Choroid plexus epithelial cell (primary cell): ENCODE measurements at regions not wholly inside any gene's neighbourhood (a gene's known extent, or its start where the extent isn't known, plus 50 kb on each side); places are given as distances from the start of the nearest gene placed in this dataset.

ENCODE experiments used
- DNase-seq: peaks from one replicate; pipeline ENCODE4 v3.0.0-alpha.2; 2010; ENCODE audit warnings: low read depth
- H3K4me3 ChIP-seq: 2 replicates; pipeline ENCODE4 v1.5.1; 2011; ENCODE audit warnings: low read depth, mild to moderate bottlenecking, control low read depth, low read length, moderate library complexity
- TF ChIP-seq, protein P1 (sequence below): conservative IDR thresholded peaks from 2 replicates; pipeline ENCODE4 v1.5.1; 2011; ENCODE audit warnings: low read depth, mild to moderate bottlenecking, control low read depth, inconsistent platforms, low read length, moderate library complexity

DNA sequence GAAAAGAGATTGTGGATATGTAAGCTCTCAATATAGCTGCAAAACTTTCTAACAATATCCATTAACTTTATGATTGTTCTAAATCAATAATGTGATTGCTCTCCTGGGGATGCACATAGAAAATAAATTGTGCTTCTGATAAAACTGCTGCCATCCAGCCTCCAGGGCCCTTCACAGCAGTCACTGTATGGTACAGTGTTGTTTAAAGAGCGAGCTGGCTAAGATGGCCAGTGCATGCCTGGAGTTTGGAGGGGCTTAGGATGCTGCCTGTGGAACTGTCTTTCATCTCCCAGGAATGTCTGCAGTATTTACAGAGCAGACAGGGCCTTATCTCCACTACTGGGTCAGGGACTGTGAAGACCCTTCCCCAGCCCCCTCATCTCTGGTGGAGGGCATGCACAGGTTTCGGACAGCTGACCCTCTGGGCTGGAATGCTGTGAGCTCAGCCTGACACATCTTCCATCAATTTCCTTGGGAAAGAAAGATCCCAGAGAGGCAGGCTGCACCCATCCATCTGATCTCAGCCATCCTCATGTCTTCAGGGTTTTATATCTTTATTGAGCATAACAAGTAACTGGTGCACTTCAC lies 137.0 kb downstream of the PLPP3 start:
- DNase-seq: no peak
- no peak overlapping the region for H3K4me3 ChIP-seq
- TF ChIP-seq, protein P1, sequence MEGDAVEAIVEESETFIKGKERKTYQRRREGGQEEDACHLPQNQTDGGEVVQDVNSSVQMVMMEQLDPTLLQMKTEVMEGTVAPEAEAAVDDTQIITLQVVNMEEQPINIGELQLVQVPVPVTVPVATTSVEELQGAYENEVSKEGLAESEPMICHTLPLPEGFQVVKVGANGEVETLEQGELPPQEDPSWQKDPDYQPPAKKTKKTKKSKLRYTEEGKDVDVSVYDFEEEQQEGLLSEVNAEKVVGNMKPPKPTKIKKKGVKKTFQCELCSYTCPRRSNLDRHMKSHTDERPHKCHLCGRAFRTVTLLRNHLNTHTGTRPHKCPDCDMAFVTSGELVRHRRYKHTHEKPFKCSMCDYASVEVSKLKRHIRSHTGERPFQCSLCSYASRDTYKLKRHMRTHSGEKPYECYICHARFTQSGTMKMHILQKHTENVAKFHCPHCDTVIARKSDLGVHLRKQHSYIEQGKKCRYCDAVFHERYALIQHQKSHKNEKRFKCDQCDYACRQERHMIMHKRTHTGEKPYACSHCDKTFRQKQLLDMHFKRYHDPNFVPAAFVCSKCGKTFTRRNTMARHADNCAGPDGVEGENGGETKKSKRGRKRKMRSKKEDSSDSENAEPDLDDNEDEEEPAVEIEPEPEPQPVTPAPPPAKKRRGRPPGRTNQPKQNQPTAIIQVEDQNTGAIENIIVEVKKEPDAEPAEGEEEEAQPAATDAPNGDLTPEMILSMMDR: no peak

DNA sequence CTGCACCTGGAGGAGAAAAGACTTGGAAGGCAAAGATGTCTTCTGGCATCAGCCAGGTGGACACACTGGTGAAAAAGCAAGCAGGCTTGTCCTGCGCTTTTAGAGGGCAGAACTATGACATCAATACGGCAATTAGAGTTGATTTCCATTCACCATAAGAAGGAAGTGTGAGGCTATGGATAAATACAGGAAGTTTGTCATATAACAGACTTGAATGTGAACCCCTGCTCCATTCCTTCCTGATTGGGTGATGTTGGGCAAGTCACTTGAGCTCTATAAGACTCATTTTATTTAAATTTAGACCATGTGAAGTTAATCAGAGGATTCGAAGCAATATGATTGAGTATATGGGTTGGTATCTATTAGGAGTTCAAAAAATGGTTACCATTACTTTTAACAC lies 137.8 kb downstream of the PLPP3 start:
- H3K4me3 ChIP-seq: no peak overlapping the region
- DNase-seq: no peak
- TF ChIP-seq, protein P1: no peak

DNA sequence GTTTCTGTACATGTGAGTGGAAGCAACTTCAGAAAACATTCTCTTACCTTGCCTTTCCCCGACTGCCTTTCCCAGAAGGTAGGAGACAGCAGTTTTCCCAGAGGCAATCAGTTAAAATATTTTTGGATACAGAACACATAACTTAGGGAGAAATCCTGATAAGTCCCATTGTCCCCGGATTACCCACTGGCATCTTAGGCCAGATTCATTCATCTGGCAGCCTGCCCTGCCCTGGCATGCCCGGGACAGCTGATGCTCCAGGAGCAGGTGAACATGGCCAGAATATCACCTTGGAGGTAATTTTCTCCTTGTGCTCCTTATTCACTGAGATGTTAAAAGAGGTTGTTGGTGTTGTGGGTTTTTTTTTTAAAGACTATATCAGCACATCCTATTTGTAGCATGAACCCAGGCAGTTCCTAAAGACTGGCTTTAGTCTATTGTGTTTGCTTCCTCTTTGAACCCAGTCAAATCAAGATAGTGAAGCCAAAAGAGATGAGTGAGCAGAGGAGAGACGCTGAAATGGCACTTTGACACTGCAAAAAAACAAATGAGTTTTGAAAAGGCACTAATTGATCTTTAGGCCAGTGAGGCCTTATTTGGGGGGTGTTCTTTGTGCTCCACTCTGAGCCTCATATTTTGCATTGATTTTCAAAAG lies 139.6 kb downstream of the PLPP3 start:
- TF ChIP-seq, protein P1: no peak
- H3K4me3 ChIP-seq: no peak overlapping the region
- DNase-seq: no peak

DNA sequence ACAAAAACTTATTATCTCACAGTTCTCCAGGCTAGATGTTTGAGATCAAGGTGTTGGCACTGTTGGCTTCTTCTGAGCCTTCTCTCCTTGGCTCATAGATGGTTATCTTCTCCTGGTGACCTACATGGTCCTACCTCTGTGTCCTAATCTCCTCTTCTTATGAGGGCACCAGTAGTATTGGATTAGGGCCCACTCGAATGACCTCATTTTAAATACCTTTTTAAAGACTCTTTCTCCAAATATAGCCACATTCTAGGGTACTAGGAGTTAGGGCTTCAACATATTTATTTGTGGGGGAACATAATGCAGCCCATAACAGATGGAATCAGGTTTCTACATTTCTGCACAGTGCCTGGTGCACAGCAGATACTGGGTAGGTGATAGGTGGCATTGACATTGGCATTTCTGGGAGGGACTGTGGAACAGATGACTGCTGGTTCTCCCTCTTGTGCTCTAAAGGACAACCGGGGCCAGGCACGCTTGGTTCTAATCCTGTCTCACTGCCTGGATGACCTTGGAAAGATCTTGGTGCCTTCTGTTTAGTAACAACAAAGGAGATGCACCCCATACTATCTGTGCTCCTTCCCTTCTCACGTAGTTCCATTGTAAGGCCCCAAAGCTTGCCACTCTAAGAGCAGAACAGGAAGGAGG lies 140.3 kb downstream of the PLPP3 start:
- no peak for DNase-seq
- H3K4me3 ChIP-seq: no peak overlapping the region
- TF ChIP-seq, protein P1: no peak

DNA sequence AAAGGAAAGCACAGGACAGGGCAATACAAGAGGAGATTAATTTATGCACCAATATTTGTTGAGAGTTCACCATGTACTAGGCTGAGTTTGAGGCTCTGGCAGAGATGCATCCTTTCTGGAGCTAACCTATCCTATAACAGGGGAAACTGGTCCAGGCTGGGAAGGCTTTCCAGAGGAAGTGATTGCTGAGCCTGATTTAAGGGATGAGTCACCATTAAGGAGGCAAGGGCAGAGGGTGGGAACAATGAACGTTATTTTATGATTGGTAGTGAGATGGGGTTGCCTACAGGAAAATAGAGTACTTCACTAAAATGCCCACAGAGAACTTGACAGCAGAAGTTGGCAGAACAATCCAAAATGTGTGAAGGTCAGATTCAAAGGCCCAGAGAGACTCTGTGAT lies 141.4 kb downstream of the PLPP3 start:
- DNase-seq: no peak
- no peak overlapping the region for H3K4me3 ChIP-seq
- TF ChIP-seq, protein P1: no peak

DNA sequence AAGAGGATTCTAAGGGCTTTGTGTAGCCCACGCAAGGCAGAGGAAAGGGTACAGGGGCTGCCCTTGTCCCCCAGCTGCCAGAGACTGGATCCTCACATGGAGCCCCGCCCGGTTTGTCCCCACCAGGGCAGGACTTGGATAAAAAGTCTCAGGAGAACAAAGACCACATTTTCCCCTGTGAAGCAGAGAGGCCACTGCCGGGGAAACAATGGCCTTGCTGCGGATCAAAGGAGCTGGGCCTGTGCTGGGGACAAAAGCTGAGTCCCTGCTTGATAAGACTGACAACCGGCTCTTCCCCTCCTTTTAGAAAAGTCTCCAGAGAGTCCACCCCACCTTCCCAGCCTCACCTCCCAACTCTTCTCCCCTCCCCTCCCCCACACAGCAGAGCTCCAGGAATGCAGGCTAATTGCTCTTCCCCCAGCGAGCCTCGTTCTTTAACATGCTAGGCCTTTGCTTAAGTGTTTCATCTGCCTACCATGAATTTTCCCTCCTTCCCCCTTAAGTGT lies 142.4 kb downstream of the PLPP3 start:
- H3K4me3 ChIP-seq: no peak overlapping the region
- TF ChIP-seq, protein P1: no peak
- DNase-seq: no peak
